ENCODE measurements at regions not wholly inside any gene's neighbourhood (a gene's known extent, or its start where the extent isn't known, plus 50 kb on each side); places are given as distances from the start of the nearest gene placed in this dataset.

DNA sequence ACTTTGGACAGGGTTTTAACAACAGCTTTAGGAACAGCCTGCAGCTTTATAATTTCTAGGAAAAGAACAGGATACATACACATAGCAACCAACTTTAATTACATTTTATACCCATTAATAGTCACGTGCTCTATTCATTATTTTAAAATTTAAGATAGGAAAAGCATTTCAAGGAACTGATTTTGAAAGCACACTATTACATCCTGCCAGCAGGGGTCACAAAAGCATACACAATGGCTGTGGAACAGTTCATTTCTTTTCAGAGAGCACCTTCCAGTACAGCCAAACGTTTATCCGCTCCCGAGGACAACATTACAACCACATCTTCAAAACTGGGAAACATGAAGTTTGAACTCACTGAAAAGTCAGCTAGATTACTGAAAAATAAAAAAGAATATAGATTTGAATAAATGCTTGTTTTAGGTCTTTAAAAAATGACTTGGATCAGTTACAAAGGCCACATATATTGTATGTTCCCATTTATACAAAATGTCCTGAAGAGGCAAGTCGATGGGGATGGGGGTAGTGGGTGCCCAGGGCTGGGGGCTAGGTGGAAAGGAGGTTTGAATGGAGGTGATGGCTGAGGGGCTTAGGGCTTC is 104.6 kb upstream of the EXOC2 start:
- TF ChIP-seq, protein P1, sequence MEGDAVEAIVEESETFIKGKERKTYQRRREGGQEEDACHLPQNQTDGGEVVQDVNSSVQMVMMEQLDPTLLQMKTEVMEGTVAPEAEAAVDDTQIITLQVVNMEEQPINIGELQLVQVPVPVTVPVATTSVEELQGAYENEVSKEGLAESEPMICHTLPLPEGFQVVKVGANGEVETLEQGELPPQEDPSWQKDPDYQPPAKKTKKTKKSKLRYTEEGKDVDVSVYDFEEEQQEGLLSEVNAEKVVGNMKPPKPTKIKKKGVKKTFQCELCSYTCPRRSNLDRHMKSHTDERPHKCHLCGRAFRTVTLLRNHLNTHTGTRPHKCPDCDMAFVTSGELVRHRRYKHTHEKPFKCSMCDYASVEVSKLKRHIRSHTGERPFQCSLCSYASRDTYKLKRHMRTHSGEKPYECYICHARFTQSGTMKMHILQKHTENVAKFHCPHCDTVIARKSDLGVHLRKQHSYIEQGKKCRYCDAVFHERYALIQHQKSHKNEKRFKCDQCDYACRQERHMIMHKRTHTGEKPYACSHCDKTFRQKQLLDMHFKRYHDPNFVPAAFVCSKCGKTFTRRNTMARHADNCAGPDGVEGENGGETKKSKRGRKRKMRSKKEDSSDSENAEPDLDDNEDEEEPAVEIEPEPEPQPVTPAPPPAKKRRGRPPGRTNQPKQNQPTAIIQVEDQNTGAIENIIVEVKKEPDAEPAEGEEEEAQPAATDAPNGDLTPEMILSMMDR (IDR thresholded peaks at IDR 0.05): peak; percentile 54 to 79 (median 60)
- no peak for TF ChIP-seq EP300 (IDR thresholded peaks at IDR 0.05)

All from tibial nerve (tissue), 4 donors.